Spleen (tissue), 7 donors: ENCODE measurements at regions not wholly inside any gene's neighbourhood (a gene's known extent, or its start where the extent isn't known, plus 50 kb on each side); places are given as distances from the start of the nearest gene placed in this dataset.

Experiments
- POLR2A ChIP-seq, 3 donors: fragments of 450-650 bp; IDR thresholded peaks; one replicate each; pipeline ENCODE4 v1.5.1; 2017; ENCODE audit warnings: antibody characterized with exemption in 3 of 3, mild to moderate bottlenecking in 1 of 3
- POLR2AphosphoS5 ChIP-seq, 3 donors: sonication (generic); formaldehyde crosslinking; IDR thresholded peaks; one replicate each; pipeline ENCODE4 v1.5.1; 2017; ENCODE audit warnings: antibody characterized with exemption in 3 of 3
- TF ChIP-seq, protein P1 (sequence below), 11 experiments: fragments of 200-600 bp in 7 of 11; fragments of 450-650 bp in 4 of 11; sonication (generic) in 4 of 11; IDR thresholded peaks in 8 of 11; conservative IDR thresholded peaks in 3 of 11; 1 replicate in 7 of 11; 2 replicates in 4 of 11; pipeline versions ENCODE4 v1.4.0 to v1.8.0; 2016 to 2021; ENCODE audit warnings: antibody characterized with exemption in 11 of 11, inconsistent platforms in 4 of 11, mild to moderate bottlenecking in 1 of 11
- donor health status: DM: no; HTN: no; CAD: no; lungs with moderate emphysema.
- donor health status: DM: no; HTN: no; CAD: no.
- donor health status: DM: no; HTN: no; CAD: no.

GRCh38 chr17:70868149-70868548, 698.8 kb downstream of the KCNJ2 start:
- TF ChIP-seq, protein P1, sequence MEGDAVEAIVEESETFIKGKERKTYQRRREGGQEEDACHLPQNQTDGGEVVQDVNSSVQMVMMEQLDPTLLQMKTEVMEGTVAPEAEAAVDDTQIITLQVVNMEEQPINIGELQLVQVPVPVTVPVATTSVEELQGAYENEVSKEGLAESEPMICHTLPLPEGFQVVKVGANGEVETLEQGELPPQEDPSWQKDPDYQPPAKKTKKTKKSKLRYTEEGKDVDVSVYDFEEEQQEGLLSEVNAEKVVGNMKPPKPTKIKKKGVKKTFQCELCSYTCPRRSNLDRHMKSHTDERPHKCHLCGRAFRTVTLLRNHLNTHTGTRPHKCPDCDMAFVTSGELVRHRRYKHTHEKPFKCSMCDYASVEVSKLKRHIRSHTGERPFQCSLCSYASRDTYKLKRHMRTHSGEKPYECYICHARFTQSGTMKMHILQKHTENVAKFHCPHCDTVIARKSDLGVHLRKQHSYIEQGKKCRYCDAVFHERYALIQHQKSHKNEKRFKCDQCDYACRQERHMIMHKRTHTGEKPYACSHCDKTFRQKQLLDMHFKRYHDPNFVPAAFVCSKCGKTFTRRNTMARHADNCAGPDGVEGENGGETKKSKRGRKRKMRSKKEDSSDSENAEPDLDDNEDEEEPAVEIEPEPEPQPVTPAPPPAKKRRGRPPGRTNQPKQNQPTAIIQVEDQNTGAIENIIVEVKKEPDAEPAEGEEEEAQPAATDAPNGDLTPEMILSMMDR (IDR thresholded peaks at IDR 0.05 in 8 of 11, conservative IDR thresholded peaks at IDR 0.05 in 3 of 11): no peak
- no peak for TF ChIP-seq POLR2AphosphoS5 (IDR thresholded peaks at IDR 0.05)
- TF ChIP-seq POLR2A (IDR thresholded peaks at IDR 0.05): no peak
